GM12801 (cell line): ENCODE measurements at regions not wholly inside any gene's neighbourhood (a gene's known extent, or its start where the extent isn't known, plus 50 kb on each side); places are given as distances from the start of the nearest gene placed in this dataset.

ENCODE experiments used
- CTCF ChIP-seq: IDR thresholded peaks from one replicate; pipeline ENCODE4 v1.5.1; 2011; ENCODE audit warnings: control low read depth; ENCODE audit not compliant: insufficient read length; ENCODE audit errors: extremely low read depth

- TF ChIP-seq CTCF, result no peak
Measured at GRCh38 chr21:28683982-28684752, 308.5 kb downstream of the LTN1 start.

- no peak for TF ChIP-seq CTCF
Measured at GRCh38 chr21:28675331-28676041, 317.2 kb downstream of the LTN1 start.

- TF ChIP-seq CTCF, result no peak
Measured at GRCh38 chr21:28674763-28675162, 317.9 kb downstream of the LTN1 start.

- TF ChIP-seq CTCF, result no peak
Measured at GRCh38 chr21:28671549-28672195, 321.0 kb downstream of the LTN1 start.

GRCh38 chr21:28669971-28670653 is 322.6 kb downstream of the LTN1 start:
- no peak for TF ChIP-seq CTCF

GRCh38 chr21:28669321-28669720 is 323.4 kb downstream of the LTN1 start:
- TF ChIP-seq CTCF, result no peak

- no peak for TF ChIP-seq CTCF
Measured at GRCh38 chr21:28663754-28664153, 328.9 kb downstream of the LTN1 start.
